ENCODE measurements at regions not wholly inside any gene's neighbourhood (a gene's known extent, or its start where the extent isn't known, plus 50 kb on each side); places are given as distances from the start of the nearest gene placed in this dataset.

DNA sequence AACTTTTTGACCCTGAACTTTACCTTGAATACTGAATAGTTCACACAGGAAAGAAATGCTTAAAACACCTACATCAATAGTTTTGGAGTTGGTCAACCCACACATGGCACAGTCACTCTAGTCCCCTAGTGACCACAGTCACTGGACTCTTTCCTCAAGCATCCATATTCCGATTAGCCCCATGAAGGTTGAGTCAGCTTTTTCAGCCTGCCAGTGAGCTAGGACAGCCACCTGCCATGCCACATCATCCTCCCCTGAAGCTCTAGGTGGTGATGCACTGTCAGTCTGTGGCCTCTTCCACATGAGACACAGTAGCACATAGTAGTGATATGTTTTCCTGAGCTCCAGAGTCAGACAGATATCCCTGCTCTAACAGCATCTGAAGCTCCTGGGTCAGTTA is 537.2 kb downstream of the XPNPEP1 start:
- no peak overlapping the region for H3K27ac Mint-ChIP-seq

More for the DNA sequence above, 537.2 kb downstream of the XPNPEP1 start:
- H3K9me3 ChIP-seq (ENCODE audit: control insufficient read depth, low read depth, low read length) = no peaks in the 10 kb centered on the region
- H3K4me1 ChIP-seq (ENCODE audit: insufficient read depth, low read length) = peaks cover 2% of the 10 kb centered on the region; the same call in 1 of the 2 replicates
- H3K79me1 ChIP-seq (ENCODE audit: insufficient read depth, low read depth, low read length, poor library complexity, severe bottlenecking) = no peaks in the 10 kb centered on the region
- no CpG with 5 or more reads among the region's 1 CpG for WGBS (ENCODE audit: extremely low coverage, insufficient read length, low lambda C conversion rate)
- H3K9me3 Mint-ChIP-seq = no peaks in the 10 kb centered on the region
- H3K9ac ChIP-seq (ENCODE audit: extremely low read depth, insufficient read length, low read length) = no peak overlapping the region
- no peak overlapping the region for H2BK5ac ChIP-seq (ENCODE audit: insufficient read length, low read length)
- H3K4me2 ChIP-seq (ENCODE audit: insufficient read depth, insufficient read length, low read length) = no peak overlapping the region
- no peaks in the 10 kb centered on the region for H4K20me1 ChIP-seq (ENCODE audit: control insufficient read depth, insufficient read depth, insufficient read length)
- no peak overlapping the region for H4K91ac ChIP-seq (ENCODE audit: insufficient read length, low read depth, low read length)
- H2AK5ac ChIP-seq (ENCODE audit: insufficient read length, low read length) = no peak overlapping the region
- no peak overlapping the region for H3T11ph ChIP-seq (ENCODE audit: low read length)
- peaks cover 3% of the 10 kb centered on the region in 2 experiments; a peak in 2 of 4 replicates for H3K4me1 Mint-ChIP-seq
- H4K5ac ChIP-seq (ENCODE audit: insufficient read length, low read depth, low read length) = no peak overlapping the region
- DNase-seq = no peak
- no peak overlapping the region for H2BK20ac ChIP-seq (ENCODE audit: low read depth, low read length, poor library complexity, severe bottlenecking)
- H2AFZ ChIP-seq (ENCODE audit: low read length) = no peak overlapping the region
- H3K36me3 Mint-ChIP-seq (ENCODE audit: insufficient read depth in 1 of 3, low read depth in 3 of 3) = no peaks in the 10 kb centered on the region
- H3K23me2 ChIP-seq (ENCODE audit: insufficient read length, low read depth, low read length, poor library complexity, severe bottlenecking) = no peaks in the 10 kb centered on the region
- no peak overlapping the region for H3K14ac ChIP-seq (ENCODE audit: insufficient read depth, low read length)
- no peak overlapping the region for H4K8ac ChIP-seq (replicated peaks; ENCODE audit: insufficient read length, low read depth, low read length)
- no peak overlapping the region for H2BK12ac ChIP-seq (ENCODE audit: insufficient read length, low read depth, low read length)
- no peak overlapping the region for H2BK120ac ChIP-seq (ENCODE audit: low read depth, low read length, poor library complexity, severe bottlenecking)
- H3K56ac ChIP-seq (ENCODE audit: insufficient read length, low read depth, low read length) = no peak overlapping the region
- H2BK15ac ChIP-seq (ENCODE audit: low read depth, low read length) = no peak overlapping the region
- no peak overlapping the region for H3K27ac ChIP-seq (ENCODE audit: insufficient read length, low read depth, low read length)
- H3K4ac ChIP-seq (ENCODE audit: low read depth, low read length) = no peak overlapping the region
- no peaks in the 10 kb centered on the region for H3K27me3 ChIP-seq (ENCODE audit: insufficient read depth, low read length)
- H3K27me3 Mint-ChIP-seq (ENCODE audit: low read depth) = peaks cover under 1% of the 10 kb centered on the region
- H3K18ac ChIP-seq (ENCODE audit: insufficient read length, low read depth, low read length) = no peak overlapping the region
- no peak overlapping the region for H3K4me3 Mint-ChIP-seq
- no peaks in the 10 kb centered on the region for H3K79me2 ChIP-seq (ENCODE audit: insufficient read depth, low read length)
- no peak for TF ChIP-seq CTCF (conservative IDR thresholded peaks at IDR 0.05)
- no peak overlapping the region for H3K23ac ChIP-seq (ENCODE audit: insufficient read length, low read depth, low read length)

Data from H9 (cell line).